ENCODE measurements at regions not wholly inside any gene's neighbourhood (a gene's known extent, or its start where the extent isn't known, plus 50 kb on each side); places are given as distances from the start of the nearest gene placed in this dataset.

GRCh38 chr11:113632981-113633380 lies 73.1 kb downstream of the TMPRSS5 start:
- TF ChIP-seq SUZ12 (IDR thresholded peaks at IDR 0.05) = no peak
- no peak for TF ChIP-seq PKNOX1 (IDR thresholded peaks at IDR 0.05)
- no peak for TF ChIP-seq HDGF (IDR thresholded peaks at IDR 0.05; ENCODE audit: borderline replicate concordance)
- TF ChIP-seq LEF1 (IDR thresholded peaks at IDR 0.05; ENCODE audit: borderline replicate concordance) = no peak
- no peak for TF ChIP-seq BHLHE40 (IDR thresholded peaks at IDR 0.05; ENCODE audit: borderline replicate concordance)
- no peak for TF ChIP-seq ZNF384 (IDR thresholded peaks at IDR 0.05)
- no peak for TF ChIP-seq FOXM1 (IDR thresholded peaks at IDR 0.05; ENCODE audit: borderline replicate concordance)
- TF ChIP-seq NFRKB (IDR thresholded peaks at IDR 0.05) = no peak
- TF ChIP-seq FOXA1 (IDR thresholded peaks at IDR 0.05) = no peak

Measured in HEK293T (cell line).